ENCODE measurements at regions not wholly inside any gene's neighbourhood (a gene's known extent, or its start where the extent isn't known, plus 50 kb on each side); places are given as distances from the start of the nearest gene placed in this dataset.

- no peak for TF ChIP-seq CTCF (IDR thresholded peaks at IDR 0.05)
- TF ChIP-seq POLR2A (IDR thresholded peaks at IDR 0.05): no peak
These were observed 126.4 kb upstream of the AHI1 start for GRCh38 chr6:135623979-135624378.
